ENCODE measurements at regions not wholly inside any gene's neighbourhood (a gene's known extent, or its start where the extent isn't known, plus 50 kb on each side); places are given as distances from the start of the nearest gene placed in this dataset.

DNA sequence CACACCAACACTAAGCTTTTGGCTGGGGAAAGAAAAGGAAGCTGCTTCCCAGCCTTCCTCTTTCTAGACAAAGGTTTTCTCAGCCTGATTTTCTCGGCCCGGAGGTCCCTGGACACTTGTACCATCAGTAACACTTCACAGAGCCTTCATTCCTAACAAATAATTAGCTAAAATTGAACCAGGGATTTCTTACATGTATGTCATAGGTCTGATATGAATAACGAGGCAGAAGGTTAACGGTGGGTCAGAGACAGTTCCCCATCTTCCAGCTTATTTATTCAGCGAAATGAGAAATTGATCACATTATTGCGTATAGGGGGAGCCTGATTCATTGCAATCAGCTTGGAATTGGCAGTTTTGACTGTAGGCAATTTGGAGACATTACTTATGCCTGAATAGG lies 142.5 kb downstream of the SALL1 start:
- Histone ChIP-seq H3K4me3 (ENCODE audit: low read length) (no peak overlapping the region), H3K27ac (ENCODE audit: low read length) (no peak overlapping the region), H3K9ac (ENCODE audit: low read length) (no peak overlapping the region), H3K36me3 (replicated peaks; ENCODE audit: low read depth, low read length) (no peaks in the 10 kb centered on the region), H2AFZ (ENCODE audit: low read depth, low read length) (no peak overlapping the region), H3K9me3 (ENCODE audit: insufficient read depth, low read length) (no peaks in the 10 kb centered on the region), H3K27me3 (ENCODE audit: low read depth, low read length) (peaks cover 11% of the 10 kb centered on the region; the same call in 1 of the 2 replicates), H4K20me1 (ENCODE audit: insufficient read depth, low read length) (no peaks in the 10 kb centered on the region), H3K79me2 (ENCODE audit: low read length) (no peaks in the 10 kb centered on the region), H3K4me2 (ENCODE audit: low read length) (no peak overlapping the region), H3K4me1 (ENCODE audit: low read length) (no peaks in the 10 kb centered on the region)
- TF ChIP-seq, protein P1, sequence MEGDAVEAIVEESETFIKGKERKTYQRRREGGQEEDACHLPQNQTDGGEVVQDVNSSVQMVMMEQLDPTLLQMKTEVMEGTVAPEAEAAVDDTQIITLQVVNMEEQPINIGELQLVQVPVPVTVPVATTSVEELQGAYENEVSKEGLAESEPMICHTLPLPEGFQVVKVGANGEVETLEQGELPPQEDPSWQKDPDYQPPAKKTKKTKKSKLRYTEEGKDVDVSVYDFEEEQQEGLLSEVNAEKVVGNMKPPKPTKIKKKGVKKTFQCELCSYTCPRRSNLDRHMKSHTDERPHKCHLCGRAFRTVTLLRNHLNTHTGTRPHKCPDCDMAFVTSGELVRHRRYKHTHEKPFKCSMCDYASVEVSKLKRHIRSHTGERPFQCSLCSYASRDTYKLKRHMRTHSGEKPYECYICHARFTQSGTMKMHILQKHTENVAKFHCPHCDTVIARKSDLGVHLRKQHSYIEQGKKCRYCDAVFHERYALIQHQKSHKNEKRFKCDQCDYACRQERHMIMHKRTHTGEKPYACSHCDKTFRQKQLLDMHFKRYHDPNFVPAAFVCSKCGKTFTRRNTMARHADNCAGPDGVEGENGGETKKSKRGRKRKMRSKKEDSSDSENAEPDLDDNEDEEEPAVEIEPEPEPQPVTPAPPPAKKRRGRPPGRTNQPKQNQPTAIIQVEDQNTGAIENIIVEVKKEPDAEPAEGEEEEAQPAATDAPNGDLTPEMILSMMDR (IDR thresholded peaks at IDR 0.05; ENCODE audit: low read depth, low read length): no peak
- TF ChIP-seq EZH2phosphoT487 (IDR thresholded peaks at IDR 0.05; ENCODE audit: low read depth): no peak

DNA sequence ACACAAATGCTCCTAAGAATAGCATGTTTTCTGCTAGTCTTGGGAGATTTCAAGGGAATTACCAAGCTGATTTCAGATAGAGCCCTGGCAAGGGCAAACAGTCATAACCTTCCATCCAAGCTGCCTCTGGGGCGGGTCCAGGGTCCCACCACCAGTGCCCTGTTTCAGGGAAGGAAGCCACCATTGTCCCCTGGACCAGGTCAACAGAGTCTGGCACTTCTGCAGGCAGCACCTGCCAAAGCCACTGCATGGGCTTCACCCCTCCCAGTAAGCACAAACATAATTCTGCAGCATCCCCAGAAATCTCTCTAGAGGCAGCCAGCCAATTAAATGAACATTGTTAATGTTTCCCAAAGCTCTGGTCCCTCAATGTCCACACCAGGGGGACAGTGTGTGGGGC lies 143.0 kb downstream of the SALL1 start:
- Histone ChIP-seq H3K4me1 (ENCODE audit: low read length) (no peaks in the 10 kb centered on the region), H4K20me1 (ENCODE audit: insufficient read depth, low read length) (no peaks in the 10 kb centered on the region), H3K4me3 (ENCODE audit: low read length) (no peak overlapping the region), H3K4me2 (ENCODE audit: low read length) (no peak overlapping the region), H3K9me3 (ENCODE audit: insufficient read depth, low read length) (no peaks in the 10 kb centered on the region), H3K36me3 (replicated peaks; ENCODE audit: low read depth, low read length) (no peaks in the 10 kb centered on the region), H3K27me3 (ENCODE audit: low read depth, low read length) (peaks cover 11% of the 10 kb centered on the region; the same call in 1 of the 2 replicates), H3K9ac (ENCODE audit: low read length) (no peak overlapping the region), H2AFZ (ENCODE audit: low read depth, low read length) (no peak overlapping the region), H3K79me2 (ENCODE audit: low read length) (no peaks in the 10 kb centered on the region), H3K27ac (ENCODE audit: low read length) (no peak overlapping the region)
- TF ChIP-seq, protein P1 (IDR thresholded peaks at IDR 0.05; ENCODE audit: low read depth, low read length): no peak
- TF ChIP-seq EZH2phosphoT487 (IDR thresholded peaks at IDR 0.05; ENCODE audit: low read depth): no peak

DNA sequence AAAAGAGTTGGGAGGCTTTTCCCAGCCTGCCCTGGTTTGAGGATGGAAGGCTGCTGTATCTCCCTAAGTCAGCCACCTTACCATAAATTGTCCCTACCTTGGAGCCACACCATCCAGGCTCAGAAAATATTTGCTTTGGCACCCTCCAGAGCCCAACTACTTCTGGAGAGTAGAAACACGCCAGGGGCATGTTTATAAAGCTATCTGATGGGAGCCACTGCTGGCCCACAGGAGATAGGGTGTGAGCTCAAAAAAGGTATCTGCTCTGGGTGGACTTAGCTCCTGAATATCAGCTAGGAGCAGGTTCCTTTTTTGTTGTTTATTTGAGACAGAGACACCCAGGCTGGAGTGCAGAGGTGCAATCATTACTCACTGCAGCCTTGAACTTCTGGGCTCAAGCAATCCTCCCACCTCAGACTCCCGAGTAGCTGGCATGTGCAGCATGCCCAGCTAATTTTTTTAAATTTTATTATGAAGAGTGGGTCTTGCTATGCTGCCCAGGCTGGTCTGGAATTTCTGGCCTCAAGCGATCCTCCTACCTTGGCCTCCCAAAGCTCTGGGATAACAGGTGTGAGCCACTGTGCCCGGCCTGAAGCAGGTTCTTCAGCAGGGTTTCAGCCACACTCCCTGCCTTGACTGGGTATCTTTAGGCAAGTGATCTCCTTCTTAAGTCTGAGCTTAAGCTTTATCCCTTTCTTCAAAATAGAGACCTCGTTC lies 147.1 kb downstream of the SALL1 start:
- Histone ChIP-seq H3K27me3 (ENCODE audit: low read depth, low read length) (peaks cover 20% of the 10 kb centered on the region), H3K9me3 (ENCODE audit: insufficient read depth, low read length) (no peaks in the 10 kb centered on the region), H3K9ac (ENCODE audit: low read length) (no peak overlapping the region), H3K79me2 (ENCODE audit: low read length) (no peaks in the 10 kb centered on the region), H4K20me1 (ENCODE audit: insufficient read depth, low read length) (no peaks in the 10 kb centered on the region), H3K4me1 (ENCODE audit: low read length) (peaks cover 8% of the 10 kb centered on the region), H3K4me3 (ENCODE audit: low read length) (no peak overlapping the region), H3K4me2 (ENCODE audit: low read length) (no peak overlapping the region), H2AFZ (ENCODE audit: low read depth, low read length) (no peak overlapping the region), H3K27ac (ENCODE audit: low read length) (no peak overlapping the region), H3K36me3 (replicated peaks; ENCODE audit: low read depth, low read length) (no peaks in the 10 kb centered on the region)
- TF ChIP-seq, protein P1 (IDR thresholded peaks at IDR 0.05; ENCODE audit: low read depth, low read length): no peak

DNA sequence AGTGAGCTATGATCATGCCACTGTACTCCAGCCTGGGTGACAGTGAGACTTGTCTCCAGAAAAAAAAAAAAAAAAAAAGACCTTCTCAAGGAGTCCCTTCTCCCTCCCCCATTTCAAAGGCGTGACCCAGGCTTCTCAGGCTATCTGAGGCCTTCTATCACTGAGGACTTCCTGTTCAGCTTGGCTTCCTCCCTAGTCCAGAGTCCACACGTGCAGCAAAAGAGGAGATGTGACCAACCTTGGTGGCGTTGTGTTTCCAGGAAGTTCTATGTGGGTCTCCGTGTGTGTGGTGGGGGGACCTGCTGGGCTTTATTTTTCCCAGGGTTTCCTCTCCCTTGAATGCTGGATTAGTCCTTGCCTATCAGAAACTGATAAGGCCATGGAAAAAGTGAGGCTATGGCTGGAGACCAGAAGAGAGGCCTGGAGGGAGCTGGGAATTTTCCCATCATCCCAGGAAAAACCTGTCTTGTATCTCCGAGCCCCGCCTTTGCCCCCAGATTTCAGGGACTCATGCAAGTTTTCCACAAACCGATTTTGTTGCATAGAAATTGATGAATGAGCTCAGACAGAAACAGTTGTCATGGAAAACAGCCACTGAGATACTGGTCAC lies 148.1 kb downstream of the SALL1 start:
- H3K79me2 ChIP-seq (ENCODE audit: low read length): no peaks in the 10 kb centered on the region
- no peak for TF ChIP-seq EZH2phosphoT487 (IDR thresholded peaks at IDR 0.05; ENCODE audit: low read depth)
- TF ChIP-seq, protein P1 (IDR thresholded peaks at IDR 0.05; ENCODE audit: low read depth, low read length): no peak
- H3K4me3 ChIP-seq (ENCODE audit: low read length): no peak overlapping the region
- peaks cover 24% of the 10 kb centered on the region for H3K27me3 ChIP-seq (ENCODE audit: low read depth, low read length)
- no peaks in the 10 kb centered on the region for H3K9me3 ChIP-seq (ENCODE audit: insufficient read depth, low read length)
- H3K9ac ChIP-seq (ENCODE audit: low read length): no peak overlapping the region
- H3K36me3 ChIP-seq (replicated peaks; ENCODE audit: low read depth, low read length): no peaks in the 10 kb centered on the region
- H4K20me1 ChIP-seq (ENCODE audit: insufficient read depth, low read length): no peaks in the 10 kb centered on the region
- no peak overlapping the region for H2AFZ ChIP-seq (ENCODE audit: low read depth, low read length)
- H3K4me2 ChIP-seq (ENCODE audit: low read length): no peak overlapping the region
- H3K4me1 ChIP-seq (ENCODE audit: low read length): peaks cover 18% of the 10 kb centered on the region
- no peak overlapping the region for H3K27ac ChIP-seq (ENCODE audit: low read length)
